Erythroblast (primary cell): ENCODE measurements at regions not wholly inside any gene's neighbourhood (a gene's known extent, or its start where the extent isn't known, plus 50 kb on each side); places are given as distances from the start of the nearest gene placed in this dataset.
A peak's percentile ranks its signal among the peaks of the same experiment; 100 is the strongest.

Source experiments
- DNase-seq, 2 experiments: peaks; one replicate each; lab custom pipeline; 2025; lab: John Stamatoyannopoulos, UW
- GATA1 ChIP-seq: IDR thresholded peaks from 2 replicates; pipeline ENCODE4 v1.6.1; 2011; ENCODE audit warnings: low read depth, mild to moderate bottlenecking, control low read depth, low read length, moderate library complexity
- POLR2A ChIP-seq: IDR thresholded peaks from 2 replicates; pipeline ENCODE4 v1.6.1; 2011; ENCODE audit warnings: mild to moderate bottlenecking, low read length

GRCh38 chr4:149983401-149983800 is 94.8 kb upstream of the DCLK2 start:
- TF ChIP-seq GATA1 (no peak), POLR2A (no peak)

GRCh38 chr4:149983931-149984330 is 94.3 kb upstream of the DCLK2 start:
- no peak for DNase-seq
- TF ChIP-seq GATA1 (no peak), POLR2A (no peak)

More at GRCh38 chr4:149983401-149983800, 94.8 kb upstream of the DCLK2 start:
- no peak for DNase-seq

- DNase-seq, result no peak
- TF ChIP-seq POLR2A, result no peak
- TF ChIP-seq GATA1, result no peak
These were observed 92.3 kb upstream of the DCLK2 start for GRCh38 chr4:149985981-149986380.

GRCh38 chr4:149986917-149987316 is 91.3 kb upstream of the DCLK2 start:
- DNase-seq, result no peak
- no peak for TF ChIP-seq POLR2A
- no peak for TF ChIP-seq GATA1

GRCh38 chr4:149987330-149988086 is 90.7 kb upstream of the DCLK2 start:
- DNase-seq, result no peak
- TF ChIP-seq POLR2A (no peak), GATA1 (no peak)

- DNase-seq, result no peak
- TF ChIP-seq POLR2A (no peak), GATA1 (no peak)
These were observed 90.2 kb upstream of the DCLK2 start for GRCh38 chr4:149988087-149988410.

GRCh38 chr4:149993030-149993429 is 85.2 kb upstream of the DCLK2 start:
- TF ChIP-seq GATA1 (no peak), POLR2A (no peak)
- DNase-seq, result no peak

GRCh38 chr4:149995134-149995756 is 83.0 kb upstream of the DCLK2 start:
- no peak for DNase-seq
- TF ChIP-seq POLR2A, result no peak
- TF ChIP-seq GATA1, result no peak

GRCh38 chr4:149997881-149998421 is 80.3 kb upstream of the DCLK2 start:
- TF ChIP-seq POLR2A (no peak), GATA1 (no peak)
- DNase-seq, result no peak

- no peak for TF ChIP-seq GATA1
- no peak for TF ChIP-seq POLR2A
- peak; percentile 28 to 38 for DNase-seq
These were observed 78.7 kb upstream of the DCLK2 start for GRCh38 chr4:149999485-150000074.

- no peak for DNase-seq
- TF ChIP-seq POLR2A, result no peak
- no peak for TF ChIP-seq GATA1
These were observed 76.4 kb upstream of the DCLK2 start for GRCh38 chr4:150001815-150002214.

GRCh38 chr4:150002561-150002960 is 75.7 kb upstream of the DCLK2 start:
- no peak for TF ChIP-seq POLR2A
- TF ChIP-seq GATA1, result no peak
- no peak for DNase-seq

GRCh38 chr4:150004481-150004880 is 73.8 kb upstream of the DCLK2 start:
- DNase-seq, result no peak
- TF ChIP-seq GATA1, result no peak
- TF ChIP-seq POLR2A, result no peak

- no peak for DNase-seq
- TF ChIP-seq POLR2A (no peak), GATA1 (no peak)
These were observed 72.7 kb upstream of the DCLK2 start for GRCh38 chr4:150005537-150005936.
